ENCODE measurements at regions not wholly inside any gene's neighbourhood (a gene's known extent, or its start where the extent isn't known, plus 50 kb on each side); places are given as distances from the start of the nearest gene placed in this dataset.

GRCh38 chr4:11857881-11858280 is 429.2 kb upstream of the HS3ST1 start:
- Histone ChIP-seq H3K27me3 (ENCODE audit: control insufficient read depth, insufficient read depth, low read length) (no peaks in the 10 kb centered on the region), H4K5ac (ENCODE audit: low read depth, low read length) (no peak overlapping the region), H3K36me3 (ENCODE audit: control insufficient read depth, insufficient read depth, low read length) (no peaks in the 10 kb centered on the region), H3K9ac (ENCODE audit: low read depth, low read length) (no peak overlapping the region), H3K27ac (ENCODE audit: insufficient read depth, low read length) (no peak overlapping the region), H2AFZ (replicated peaks; ENCODE audit: low read length, poor library complexity) (no peak overlapping the region), H2BK120ac (ENCODE audit: low read depth, low read length) (no peak overlapping the region), H3K4me3 (ENCODE audit: insufficient read depth, low read depth, low read length) (no peak overlapping the region), H3K4me1 (ENCODE audit: control insufficient read depth, insufficient read depth, low read length) (no peaks in the 10 kb centered on the region), H3K9me3 (ENCODE audit: control insufficient read depth, insufficient read depth, low read length) (peaks cover 3% of the 10 kb centered on the region; the same call in 1 of the 2 replicates), H2AK9ac (replicated peaks; ENCODE audit: low read depth, low read length, poor library complexity) (no peak overlapping the region), H3K23ac (ENCODE audit: low read depth, low read length) (no peak overlapping the region), H2BK5ac (ENCODE audit: low read depth, low read length, poor library complexity, severe bottlenecking) (no peak overlapping the region), H2AK5ac (ENCODE audit: low read depth, low read length) (no peak overlapping the region), H3K4ac (ENCODE audit: low read depth, low read length) (no peak overlapping the region), H2BK15ac (ENCODE audit: low read depth, low read length) (no peak overlapping the region), H4K20me1 (ENCODE audit: insufficient read depth, low read length) (no peaks in the 10 kb centered on the region), H3K56ac (ENCODE audit: extremely low read depth, insufficient read depth, low read length) (no peak overlapping the region), H3K4me2 (ENCODE audit: low read depth, low read length) (no peak overlapping the region), H4K91ac (ENCODE audit: insufficient read depth, low read depth, low read length) (no peak overlapping the region), H3K9me1 (ENCODE audit: insufficient read depth, low read length) (no peaks in the 10 kb centered on the region), H3K79me1 (ENCODE audit: low read depth in 1 of 2, low read length in 2 of 2) (no peaks in the 10 kb centered on the region), H4K8ac (ENCODE audit: low read depth in 2 of 2, low read length in 2 of 2) (no peak overlapping the region), H3K18ac (ENCODE audit: low read depth, low read length) (no peak overlapping the region), H2BK20ac (ENCODE audit: low read depth, low read length) (no peak overlapping the region), H3K14ac (replicated peaks; ENCODE audit: low read depth, low read length) (no peak overlapping the region)
- no peak for ATAC-seq (ENCODE audit: low read depth)
- no peak for DNase-seq
- dilution Hi-C loops (cut with HindIII; ENCODE audit: low sequenced_read_pairs, unreplicated experiment), result no loop called here
- in situ Hi-C loops (cut with MboI; ENCODE audit: low sequenced_read_pairs), result no loop called here
- BruUV-seq (replicated peaks), result no TSS peak
- TF ChIP-seq BHLHE40 (IDR thresholded peaks at IDR 0.05; ENCODE audit: low read depth, low read length), result no peak
- no peak for TF ChIP-seq CHD1 (IDR thresholded peaks at IDR 0.05; ENCODE audit: low read depth, low read length)
- TF ChIP-seq MAFK (IDR thresholded peaks at IDR 0.05; ENCODE audit: low read depth, low read length), result no peak
- no peak for TF ChIP-seq RFX5 (IDR thresholded peaks at IDR 0.05; ENCODE audit: low read depth, low read length)
- TF ChIP-seq NFE2L2 (IDR thresholded peaks at IDR 0.05; ENCODE audit: low read depth, low read length), result no peak
- TF ChIP-seq USF2 (IDR thresholded peaks at IDR 0.05; ENCODE audit: low read depth, low read length), result no peak
- TF ChIP-seq MXI1 (IDR thresholded peaks at IDR 0.05; ENCODE audit: borderline replicate concordance, low read depth, low read length), result no peak
- intact Hi-C loops (cut with micrococcal nuclease), result no loop called here
- CTCF ChIA-PET, result no interaction called here
- POLR2A ChIA-PET (ENCODE audit: unreplicated experiment), result no interaction called here
